ENCODE measurements at regions not wholly inside any gene's neighbourhood (a gene's known extent, or its start where the extent isn't known, plus 50 kb on each side); places are given as distances from the start of the nearest gene placed in this dataset.
"Not testable (repeated sequence)": the region's sequence is repeated elsewhere in the genome, so short reads cannot be mapped to it uniquely, and the experiment has no call there.

DNA sequence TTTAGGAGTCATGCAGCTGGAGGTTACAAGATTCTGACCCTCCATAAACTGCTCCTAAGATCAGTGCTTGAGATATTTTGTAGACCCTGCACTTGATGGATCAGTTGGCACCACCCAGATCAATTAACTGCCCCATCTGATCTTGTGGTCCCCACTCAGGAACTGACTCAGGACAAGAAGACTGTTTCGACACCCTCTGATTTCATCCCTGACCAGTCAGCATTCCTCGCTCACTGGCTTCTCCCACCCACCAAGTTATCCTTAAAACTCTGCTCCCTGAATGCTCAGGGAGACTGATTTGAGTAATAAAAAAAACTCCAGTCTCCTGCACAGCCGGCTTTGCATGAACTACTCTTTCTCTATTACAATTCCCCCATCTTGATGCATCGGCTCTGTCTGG, 360.2 kb downstream of the GALC start:
- DNase-seq = no peak

- peak in 1 of 51 donors; percentile 6 for DNase-seq
Observed at GRCh38 chr14:87630846-87631245, 362.1 kb downstream of the GALC start.

- DNase-seq = no peak
Observed at GRCh38 chr14:87629788-87630187, 363.2 kb downstream of the GALC start.

GRCh38 chr14:87628780-87629179, 364.2 kb downstream of the GALC start:
- DNase-seq = no peak

GRCh38 chr14:87628129-87628528, 364.9 kb downstream of the GALC start:
- DNase-seq = peak in 10 of 51 donors; percentile 1 to 13 (median 6)

GRCh38 chr14:87626266-87626665, 366.7 kb downstream of the GALC start:
- DNase-seq = no peak

- DNase-seq = no peak
Observed at GRCh38 chr14:87623616-87624015, 369.4 kb downstream of the GALC start.

GRCh38 chr14:87617079-87617478, 375.9 kb downstream of the GALC start:
- DNase-seq = peak in 1 of 51 donors; percentile 5

- peak in 29 of 51 donors; percentile 1 to 61 (median 19) for DNase-seq
Observed at GRCh38 chr14:87615822-87616679, 376.9 kb downstream of the GALC start.

DNA sequence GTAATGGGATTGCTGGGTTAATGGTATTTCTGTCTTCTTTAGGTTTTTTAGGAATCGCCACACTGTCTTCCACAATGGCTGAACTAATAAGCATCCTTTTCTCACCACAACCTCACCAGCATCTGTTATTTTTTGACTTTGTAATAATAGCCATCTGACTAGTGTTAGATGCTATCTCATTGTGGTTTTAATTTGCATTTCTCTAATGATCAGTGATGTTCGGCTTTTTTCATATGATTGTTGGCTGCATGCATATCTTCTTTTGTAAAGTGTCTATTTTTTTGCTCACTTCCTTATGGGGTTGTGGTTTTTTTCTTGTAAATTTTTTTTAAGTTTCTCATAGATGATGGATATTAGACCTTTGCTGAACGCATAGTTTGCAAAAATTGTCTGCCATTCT, 377.9 kb downstream of the GALC start:
- DNase-seq = no peak

DNA sequence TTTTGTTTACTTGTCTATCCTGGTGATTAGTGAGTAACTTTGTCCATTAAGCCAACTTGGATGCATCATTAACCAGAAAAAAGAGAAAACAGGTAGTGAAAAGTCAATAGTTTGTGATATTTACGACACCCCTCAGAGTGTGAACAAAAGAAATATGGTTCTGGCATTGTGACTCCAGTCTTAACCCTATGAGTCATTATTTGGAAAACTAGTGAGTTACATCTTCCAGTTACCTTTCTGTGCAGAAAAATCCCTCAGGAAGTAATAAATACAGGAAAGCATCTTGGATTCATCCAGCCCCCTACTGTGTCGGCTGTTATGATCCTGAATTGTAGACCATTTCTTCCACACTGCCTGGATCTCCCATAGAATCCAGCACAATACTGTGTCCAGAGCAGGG, 379.1 kb downstream of the GALC start:
- no peak for DNase-seq

GRCh38 chr14:87607056-87607455, 385.9 kb downstream of the GALC start:
- DNase-seq = not testable (repeated sequence)

DNA sequence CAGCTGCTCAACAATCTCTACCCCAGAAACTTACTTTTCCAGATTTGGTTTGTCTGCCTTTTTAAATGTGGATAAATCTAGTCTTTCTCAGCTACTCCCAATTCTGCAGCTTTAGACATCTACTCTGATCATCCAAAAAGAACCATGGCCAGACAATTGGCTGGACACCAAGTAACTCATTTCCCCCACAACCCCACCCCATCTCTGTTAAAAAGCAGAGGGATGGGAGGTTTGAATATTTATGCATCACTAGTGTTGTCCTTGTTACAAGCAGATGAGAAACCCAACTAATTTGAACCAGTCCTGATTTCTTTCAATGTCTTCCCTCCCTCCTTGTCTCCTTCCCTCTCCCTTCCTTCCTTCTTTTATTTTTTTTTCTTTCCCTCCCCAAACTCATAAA, 391.9 kb downstream of the GALC start:
- no peak for DNase-seq

GRCh38 chr14:87600240-87600639, 392.7 kb downstream of the GALC start:
- no peak for DNase-seq

GRCh38 chr14:87581298-87581697, 411.7 kb downstream of the GALC start:
- DNase-seq = no peak

DNA sequence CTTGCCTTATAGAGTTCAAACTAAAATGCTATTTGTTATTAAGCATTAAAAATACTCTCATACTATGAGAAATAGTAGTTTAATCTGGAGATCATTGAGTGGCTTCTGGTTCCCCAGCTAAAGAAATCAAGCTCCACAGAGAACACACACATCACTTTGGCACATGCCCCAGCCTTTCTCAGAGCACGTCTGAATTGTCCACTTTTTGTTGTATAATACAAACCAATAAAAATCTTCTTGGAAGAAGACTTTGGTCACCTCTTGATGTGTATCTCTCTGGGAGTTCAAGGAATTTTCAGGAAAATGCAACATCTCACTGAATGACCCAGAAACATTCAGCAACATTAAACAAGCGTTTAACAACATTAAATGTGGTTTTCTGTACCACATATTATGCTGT, 413.9 kb downstream of the GALC start:
- DNase-seq = no peak

- DNase-seq = no peak
Observed at GRCh38 chr14:87575378-87575777, 417.6 kb downstream of the GALC start.

DNA sequence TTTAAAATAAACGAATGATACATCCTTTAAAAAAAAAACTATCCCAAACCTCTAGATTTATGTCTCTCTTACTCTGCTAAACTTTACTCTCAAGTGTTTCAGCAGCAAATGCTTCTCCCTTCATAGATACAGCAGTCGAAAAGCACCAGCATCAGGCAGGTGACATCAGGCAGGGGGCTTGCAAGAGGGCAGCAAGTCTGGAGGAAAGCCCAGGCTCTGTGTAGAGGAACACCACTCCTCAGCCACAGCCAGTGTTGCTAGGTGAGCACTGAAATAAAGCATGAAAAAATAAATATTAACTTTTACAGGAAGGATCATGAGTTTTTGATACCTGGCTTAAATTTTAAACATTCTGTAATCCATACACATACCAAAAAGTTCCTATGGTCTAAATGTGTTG, 419.4 kb downstream of the GALC start:
- DNase-seq = no peak

DNA sequence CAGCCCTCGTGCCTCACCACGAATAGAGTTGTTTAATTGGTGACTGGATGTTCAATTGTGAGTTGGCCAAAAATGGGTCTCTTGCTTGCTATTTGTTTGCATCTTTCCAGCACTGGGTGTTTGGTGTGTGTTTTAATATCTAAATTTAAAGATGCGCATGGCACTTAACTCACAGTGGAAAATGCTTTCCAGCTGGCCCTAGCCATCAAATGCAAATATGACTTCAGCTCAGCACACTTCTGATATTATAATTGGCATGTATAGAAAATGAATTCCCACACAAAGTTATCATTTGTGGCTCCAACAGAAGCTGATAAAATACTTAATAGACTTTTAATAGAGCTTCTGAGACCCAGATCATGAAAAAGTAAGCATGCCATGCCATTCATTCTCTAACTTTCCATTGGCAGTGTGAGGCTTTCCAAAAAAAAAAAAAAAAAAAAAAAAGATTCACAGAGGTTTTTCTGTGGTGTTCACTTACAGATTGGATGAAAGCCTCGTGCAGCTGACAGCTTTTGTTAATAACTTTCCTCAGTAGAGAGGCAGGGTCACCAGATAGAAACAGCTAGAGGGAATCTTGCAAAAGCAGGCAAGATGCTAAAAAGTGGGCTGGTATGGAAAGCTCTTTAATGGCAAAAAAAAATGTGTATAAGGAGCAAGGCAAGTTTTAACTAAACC, 425.2 kb downstream of the GALC start:
- DNase-seq = no peak

GRCh38 chr14:87566991-87567390, 426.0 kb downstream of the GALC start:
- DNase-seq = no peak

DNA sequence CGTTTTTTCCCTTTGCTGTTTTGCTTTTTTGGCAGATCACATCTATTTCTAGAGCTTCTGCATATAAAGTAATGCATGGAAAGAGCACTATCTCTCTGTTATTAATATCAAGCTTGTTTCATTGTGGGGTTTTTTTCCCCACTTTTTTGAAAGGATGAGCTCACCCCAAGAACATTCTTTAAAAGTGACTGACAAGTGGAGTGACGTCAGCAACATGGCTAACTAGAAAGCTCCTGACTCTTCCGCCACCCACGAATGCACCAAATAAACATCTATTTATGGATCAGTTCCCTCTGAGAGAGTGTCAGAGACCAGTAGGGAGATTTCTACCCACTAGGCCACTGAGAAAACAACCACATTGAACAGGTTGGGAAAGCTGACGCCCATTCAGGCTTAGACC, 445.4 kb downstream of the GALC start:
- no peak for DNase-seq

- no peak for DNase-seq
Observed at GRCh38 chr14:87542288-87542687, 450.7 kb downstream of the GALC start.

DNA sequence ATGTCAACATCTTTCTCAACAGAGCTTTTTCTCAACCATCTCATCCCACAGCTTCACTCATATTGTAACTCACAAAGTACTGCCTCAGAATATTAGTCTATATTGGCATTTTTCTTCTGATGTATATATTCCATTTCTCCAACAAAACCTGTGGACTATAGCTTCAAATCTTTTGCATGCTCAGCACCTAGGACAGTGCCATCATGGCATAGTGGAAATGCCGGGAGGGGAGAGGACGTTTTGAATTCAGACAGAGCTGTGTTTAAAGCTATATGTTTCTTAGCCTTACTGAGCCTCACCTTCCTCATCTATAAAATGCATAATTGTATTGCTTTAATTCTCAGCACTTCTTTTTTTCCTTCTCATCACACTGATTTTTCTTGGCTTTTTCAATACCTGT, 452.6 kb downstream of the GALC start:
- no peak for DNase-seq
